GM12891 (cell line): ENCODE measurements at regions not wholly inside any gene's neighbourhood (a gene's known extent, or its start where the extent isn't known, plus 50 kb on each side); places are given as distances from the start of the nearest gene placed in this dataset.

ENCODE experiments used
- POLR2A ChIP-seq: IDR thresholded peaks from 2 replicates; pipeline ENCODE4 v1.6.1; 2011; ENCODE audit warnings: low read depth, low read length, control low read depth
- SPI1 ChIP-seq: IDR thresholded peaks from 2 replicates; pipeline ENCODE4 v1.6.1; 2011; ENCODE audit warnings: low read depth, low read length, control low read depth

DNA sequence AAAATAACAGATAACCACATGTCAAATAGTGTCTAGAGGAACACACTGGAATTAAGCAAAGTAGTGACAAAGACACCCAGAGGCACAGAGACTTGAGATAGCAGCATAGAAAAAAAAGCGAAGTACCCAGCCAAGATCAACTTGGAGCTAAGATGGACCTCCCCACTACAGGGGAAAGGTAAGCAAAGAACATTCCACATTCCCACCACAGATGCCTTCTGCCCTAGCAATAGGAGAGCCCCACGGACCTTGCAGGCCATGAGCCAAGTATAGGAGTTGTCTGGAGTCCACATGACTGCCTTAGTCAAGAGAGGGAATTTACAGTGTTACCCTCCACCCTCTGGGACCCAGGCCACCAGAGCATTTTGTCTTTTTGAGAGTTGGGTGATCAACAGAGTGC is 110.7 kb upstream of the SPRY2 start:
- TF ChIP-seq POLR2A (no peak), SPI1 (no peak)
